HEK293 (cell line): ENCODE measurements at regions not wholly inside any gene's neighbourhood (a gene's known extent, or its start where the extent isn't known, plus 50 kb on each side); places are given as distances from the start of the nearest gene placed in this dataset.

ENCODE experiments used
- BCL11A ChIP-seq: fragments of 450-650 bp; formaldehyde crosslinking; IDR thresholded peaks from 2 replicates; pipeline ENCODE4 v1.5.1; 2016; ENCODE audit warnings: low read depth, missing biosample characterization, missing genetic modification characterization
- HOXA7 ChIP-seq: sonication (generic); formaldehyde crosslinking; IDR thresholded peaks from 2 replicates; pipeline ENCODE4 v1.8.1; 2022; ENCODE audit warnings: missing genetic modification reagents, borderline replicate concordance
- HOXC10 ChIP-seq: sonication (generic); formaldehyde crosslinking; IDR thresholded peaks from 2 replicates; pipeline ENCODE4 v1.8.1; 2023; ENCODE audit warnings: mild to moderate bottlenecking, missing genetic modification reagents
- MEIS1 ChIP-seq: sonication (generic); formaldehyde crosslinking; IDR thresholded peaks from 2 replicates; pipeline ENCODE4 v1.8.1; 2022; ENCODE audit warnings: missing genetic modification reagents, mild to moderate bottlenecking, borderline replicate concordance
- MYNN ChIP-seq: fragments of 450-650 bp; formaldehyde crosslinking; IDR thresholded peaks from 2 replicates; pipeline ENCODE4 v1.5.1; 2016; ENCODE audit warnings: missing biosample characterization, missing genetic modification characterization, borderline replicate concordance
- MZF1 ChIP-seq: fragments of 450-650 bp; formaldehyde crosslinking; IDR thresholded peaks from 2 replicates; pipeline ENCODE4 v1.5.1; 2017; ENCODE audit warnings: missing biosample characterization, missing genetic modification characterization, borderline replicate concordance
- RBAK ChIP-seq: fragments of 450-650 bp; formaldehyde crosslinking; IDR thresholded peaks from 2 replicates; pipeline ENCODE4 v1.5.1; 2016; ENCODE audit warnings: missing biosample characterization, missing genetic modification characterization
- TCF7L2 ChIP-seq: IDR thresholded peaks from 2 replicates; pipeline ENCODE4 v1.6.1; 2011; ENCODE audit warnings: low read depth, mild to moderate bottlenecking, inconsistent platforms, low read length, moderate library complexity, borderline replicate concordance
- TRIM28 ChIP-seq: IDR thresholded peaks from 2 replicates; pipeline ENCODE4 v1.6.1; 2011; ENCODE audit warnings: low read length, control low read depth, borderline replicate concordance
- ZBTB10 ChIP-seq: fragments of 450-650 bp; formaldehyde crosslinking; IDR thresholded peaks from 2 replicates; pipeline ENCODE4 v1.5.1; 2016; ENCODE audit warnings: missing biosample characterization, missing genetic modification characterization
- ZBTB20 ChIP-seq: fragments of 450-650 bp; formaldehyde crosslinking; IDR thresholded peaks from 2 replicates; pipeline ENCODE4 v1.5.1; 2016; ENCODE audit warnings: missing biosample characterization, missing genetic modification characterization
- ZBTB26 ChIP-seq: fragments of 450-650 bp; formaldehyde crosslinking; optimal IDR thresholded peaks from 2 replicates; pipeline ENCODE3; 2016; ENCODE audit warnings: missing biosample characterization, mild to moderate bottlenecking, missing genetic modification characterization
- ZIC2 ChIP-seq: fragments of 450-650 bp; formaldehyde crosslinking; IDR thresholded peaks from 2 replicates; pipeline ENCODE4 v1.5.1; 2016; ENCODE audit warnings: missing biosample characterization, missing genetic modification characterization
- ZNF138 ChIP-seq: fragments of 450-650 bp; formaldehyde crosslinking; IDR thresholded peaks from 2 replicates; pipeline ENCODE4 v1.5.1; 2016; ENCODE audit warnings: missing biosample characterization, missing genetic modification characterization, borderline replicate concordance
- ZNF16 ChIP-seq: fragments of 450-650 bp; formaldehyde crosslinking; IDR thresholded peaks from 2 replicates; pipeline ENCODE4 v1.5.1; 2016; ENCODE audit warnings: low read depth, missing biosample characterization, missing genetic modification characterization
- ZNF174 ChIP-seq: fragments of 450-650 bp; formaldehyde crosslinking; IDR thresholded peaks from 2 replicates; pipeline ENCODE4 v1.5.0; 2017; ENCODE audit warnings: missing biosample characterization, mild to moderate bottlenecking, missing genetic modification characterization
- ZNF202 ChIP-seq: fragments of 450-650 bp; formaldehyde crosslinking; IDR thresholded peaks from 2 replicates; pipeline ENCODE4 v1.5.1; 2016; ENCODE audit warnings: missing biosample characterization, missing genetic modification characterization, borderline replicate concordance
- ZNF221 ChIP-seq: fragments of 450-650 bp; formaldehyde crosslinking; IDR thresholded peaks from 2 replicates; pipeline ENCODE4 v1.5.1; 2017; ENCODE audit warnings: missing biosample characterization, missing genetic modification characterization, borderline replicate concordance
- ZNF274 ChIP-seq, 2 experiments: fragments of 200-500 bp in 1 of 2; fragments of 450-650 bp in 1 of 2; sonication (Bioruptor generic) in 1 of 2; formaldehyde crosslinking in 1 of 2; IDR thresholded peaks; 2 replicates each; pipeline versions ENCODE4 v1.5.1 to v1.6.1; 2014 to 2016; ENCODE audit warnings: borderline replicate concordance in 1 of 2, inconsistent platforms in 1 of 2, low read length in 1 of 2, missing biosample characterization in 1 of 2, missing genetic modification characterization in 1 of 2
- ZNF311 ChIP-seq: fragments of 450-650 bp; formaldehyde crosslinking; IDR thresholded peaks from 2 replicates; pipeline ENCODE4 v1.5.1; 2017; ENCODE audit warnings: missing biosample characterization, missing genetic modification characterization, borderline replicate concordance
- ZNF335 ChIP-seq: fragments of 450-650 bp; formaldehyde crosslinking; conservative IDR thresholded peaks from 2 replicates; pipeline ENCODE4 v1.5.1; 2016; ENCODE audit warnings: missing biosample characterization, missing genetic modification characterization
- ZNF391 ChIP-seq: fragments of 450-650 bp; formaldehyde crosslinking; IDR thresholded peaks from 2 replicates; pipeline ENCODE4 v1.5.1; 2016; ENCODE audit warnings: low read depth, missing biosample characterization, missing genetic modification characterization, borderline replicate concordance
- ZNF449 ChIP-seq: fragments of 450-650 bp; formaldehyde crosslinking; IDR thresholded peaks from 2 replicates; pipeline ENCODE4 v1.5.1; 2017; ENCODE audit warnings: missing biosample characterization, mild to moderate bottlenecking, missing genetic modification characterization, moderate library complexity
- ZNF488 ChIP-seq: fragments of 450-650 bp; formaldehyde crosslinking; IDR thresholded peaks from 2 replicates; pipeline ENCODE4 v1.5.1; 2016; ENCODE audit warnings: missing biosample characterization, missing genetic modification characterization
- ZNF514 ChIP-seq: fragments of 450-650 bp; formaldehyde crosslinking; IDR thresholded peaks from 2 replicates; pipeline ENCODE4 v1.5.1; 2016; ENCODE audit warnings: missing biosample characterization, missing genetic modification characterization
- ZNF521 ChIP-seq: fragments of 450-650 bp; formaldehyde crosslinking; IDR thresholded peaks from 2 replicates; pipeline ENCODE4 v1.5.1; 2017; ENCODE audit warnings: missing biosample characterization, mild to moderate bottlenecking, missing genetic modification characterization
- ZNF707 ChIP-seq: fragments of 450-650 bp; formaldehyde crosslinking; IDR thresholded peaks from 2 replicates; pipeline ENCODE4 v1.5.1; 2016; ENCODE audit warnings: missing biosample characterization, missing genetic modification characterization
- ZNF777 ChIP-seq: fragments of 450-650 bp; formaldehyde crosslinking; IDR thresholded peaks from 2 replicates; pipeline ENCODE4 v1.5.1; 2017; ENCODE audit warnings: missing biosample characterization, missing genetic modification characterization, borderline replicate concordance
- ZNF785 ChIP-seq: fragments of 450-650 bp; formaldehyde crosslinking; IDR thresholded peaks from 2 replicates; pipeline ENCODE4 v1.5.1; 2016; ENCODE audit warnings: missing biosample characterization, missing genetic modification characterization
- ZNF791 ChIP-seq: fragments of 450-650 bp; formaldehyde crosslinking; IDR thresholded peaks from 2 replicates; pipeline ENCODE4 v1.5.1; 2016; ENCODE audit warnings: missing biosample characterization, missing genetic modification characterization
- ZNF792 ChIP-seq: fragments of 450-650 bp; formaldehyde crosslinking; IDR thresholded peaks from 2 replicates; pipeline ENCODE4 v1.5.1; 2016; ENCODE audit warnings: missing biosample characterization, missing genetic modification characterization
- ZNF837 ChIP-seq: fragments of 450-650 bp; formaldehyde crosslinking; IDR thresholded peaks from 2 replicates; pipeline ENCODE4 v1.5.1; 2016; ENCODE audit warnings: missing biosample characterization, missing genetic modification characterization
- ZSCAN5A ChIP-seq: fragments of 450-650 bp; formaldehyde crosslinking; IDR thresholded peaks from 2 replicates; pipeline ENCODE4 v1.5.1; 2016; ENCODE audit warnings: missing biosample characterization, missing genetic modification characterization

GRCh38 chr7:150003304-150003810 lies 129.6 kb downstream of the ATP6V0E2 start (continued):
- peak; percentile 20 for TF ChIP-seq ZBTB26 (tag by site-specific recombination)
- TF ChIP-seq ZNF791 (tag by site-specific recombination) = peak; percentile 66; the same call in 1 of the 2 replicates
- no peak for TF ChIP-seq HOXC10 (CRISPR knock-in tag)
- no peak for TF ChIP-seq ZNF792
- TF ChIP-seq ZNF335 (tag by site-specific recombination) = no peak
- TF ChIP-seq ZNF521 = no peak; the same call in 1 of the 2 replicates
- no peak for TF ChIP-seq ZNF449
- no peak for TF ChIP-seq ZNF391 (tag by site-specific recombination)
- TF ChIP-seq ZNF777 (tag by site-specific recombination) = peak; percentile 13; the same call in 1 of the 2 replicates
- TF ChIP-seq BCL11A (tag by site-specific recombination) = no peak
- TF ChIP-seq ZNF221 = no peak
- peak; percentile 88 for TF ChIP-seq ZNF311
- 0 out of 2 replicates have a peak, but pooled peaks have one; percentile 38 for TF ChIP-seq ZNF785
- no peak for TF ChIP-seq ZNF837 (tag by site-specific recombination)
- TF ChIP-seq ZSCAN5A = peak; percentile 83; the same call in 1 of the 2 replicates
- no peak for TF ChIP-seq ZNF274 (IDR thresholded peaks at IDR 0.05; ENCODE audit: low read length)
- TF ChIP-seq ZNF274 (tag by site-specific recombination; IDR thresholded peaks at IDR 0.05; ENCODE audit: borderline replicate concordance) = peak; percentile 59; the same call in 1 of the 2 replicates
- TF ChIP-seq TCF7L2 = no peak
- 0 out of 2 replicates have a peak, but pooled peaks have one; percentile 55 for TF ChIP-seq ZNF488 (tag by site-specific recombination)
- no peak for TF ChIP-seq MYNN
- no peak for TF ChIP-seq ZNF174 (tag by site-specific recombination)
- TF ChIP-seq ZNF138 (tag by site-specific recombination) = no peak
- 0 out of 2 replicates have a peak, but pooled peaks have one; percentile 71 for TF ChIP-seq ZNF514 (tag by site-specific recombination)
- no peak for TF ChIP-seq MZF1 (tag by site-specific recombination)
- TF ChIP-seq HOXA7 (CRISPR knock-in tag) = no peak
- TF ChIP-seq ZIC2 (tag by site-specific recombination) = no peak
- no peak for TF ChIP-seq MEIS1 (CRISPR knock-in tag)
- peak; percentile 42; the same call in 1 of the 2 replicates for TF ChIP-seq ZBTB20
- TF ChIP-seq ZNF202 (tag by site-specific recombination) = no peak
- TF ChIP-seq RBAK = no peak
- no peak for TF ChIP-seq ZNF16 (tag by site-specific recombination)
- TF ChIP-seq ZBTB10 (tag by site-specific recombination) = no peak
- TF ChIP-seq TRIM28 = no peak
- peak; percentile 48; the same call in 1 of the 2 replicates for TF ChIP-seq ZNF707 (tag by site-specific recombination)
